Sigmoid colon (tissue), 4 donors: ENCODE measurements at regions not wholly inside any gene's neighbourhood (a gene's known extent, or its start where the extent isn't known, plus 50 kb on each side); places are given as distances from the start of the nearest gene placed in this dataset.

Experiments
- EP300 ChIP-seq, 4 donors: sonication (generic); formaldehyde crosslinking; IDR thresholded peaks; one replicate each; pipeline ENCODE4 v1.6.1; 2017; ENCODE audit warnings: antibody characterized with exemption in 4 of 4
- POLR2A ChIP-seq, 2 donors: fragments of 450-650 bp; IDR thresholded peaks; one replicate each; pipeline ENCODE4 v1.6.1; 2016; ENCODE audit warnings: antibody characterized with exemption in 2 of 2, mild to moderate bottlenecking in 2 of 2, moderate library complexity in 2 of 2
- POLR2AphosphoS5 ChIP-seq, 4 donors: sonication (generic); formaldehyde crosslinking; IDR thresholded peaks; one replicate each; pipeline ENCODE4 v1.6.1; 2017; ENCODE audit warnings: antibody characterized with exemption in 4 of 4
- TF ChIP-seq, protein P1 (sequence below), 4 experiments: fragments of 450-650 bp in 3 of 4; fragments of 200-600 bp in 1 of 4; IDR thresholded peaks; one replicate each; pipeline ENCODE4 v1.5.1; 2016 to 2019; ENCODE audit warnings: antibody characterized with exemption in 4 of 4, mild to moderate bottlenecking in 3 of 4, moderate library complexity in 2 of 4

DNA sequence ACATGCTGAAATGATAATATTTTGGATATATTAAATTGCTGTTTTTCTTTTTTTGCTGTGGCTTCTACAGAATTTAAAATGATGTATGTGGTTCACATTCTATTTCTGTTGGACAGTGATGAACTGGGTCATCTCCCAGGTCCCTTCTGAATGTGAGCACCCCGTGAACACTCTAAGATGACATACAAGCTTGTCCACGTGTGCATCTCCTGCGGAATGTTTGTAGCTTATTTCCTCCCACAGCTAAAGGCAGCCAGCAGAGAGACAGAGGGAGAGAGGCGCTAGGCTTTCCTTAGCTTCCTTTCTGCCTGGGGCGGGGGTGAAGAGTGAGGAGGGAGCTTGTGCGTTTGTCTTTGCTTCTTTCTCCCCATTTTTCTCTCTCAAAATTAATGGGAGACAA is 219.1 kb downstream of the EMX2 start:
- TF ChIP-seq, protein P1, sequence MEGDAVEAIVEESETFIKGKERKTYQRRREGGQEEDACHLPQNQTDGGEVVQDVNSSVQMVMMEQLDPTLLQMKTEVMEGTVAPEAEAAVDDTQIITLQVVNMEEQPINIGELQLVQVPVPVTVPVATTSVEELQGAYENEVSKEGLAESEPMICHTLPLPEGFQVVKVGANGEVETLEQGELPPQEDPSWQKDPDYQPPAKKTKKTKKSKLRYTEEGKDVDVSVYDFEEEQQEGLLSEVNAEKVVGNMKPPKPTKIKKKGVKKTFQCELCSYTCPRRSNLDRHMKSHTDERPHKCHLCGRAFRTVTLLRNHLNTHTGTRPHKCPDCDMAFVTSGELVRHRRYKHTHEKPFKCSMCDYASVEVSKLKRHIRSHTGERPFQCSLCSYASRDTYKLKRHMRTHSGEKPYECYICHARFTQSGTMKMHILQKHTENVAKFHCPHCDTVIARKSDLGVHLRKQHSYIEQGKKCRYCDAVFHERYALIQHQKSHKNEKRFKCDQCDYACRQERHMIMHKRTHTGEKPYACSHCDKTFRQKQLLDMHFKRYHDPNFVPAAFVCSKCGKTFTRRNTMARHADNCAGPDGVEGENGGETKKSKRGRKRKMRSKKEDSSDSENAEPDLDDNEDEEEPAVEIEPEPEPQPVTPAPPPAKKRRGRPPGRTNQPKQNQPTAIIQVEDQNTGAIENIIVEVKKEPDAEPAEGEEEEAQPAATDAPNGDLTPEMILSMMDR (IDR thresholded peaks at IDR 0.05) = no peak
- TF ChIP-seq POLR2A (IDR thresholded peaks at IDR 0.05) (no peak), POLR2AphosphoS5 (IDR thresholded peaks at IDR 0.05) (no peak), EP300 (IDR thresholded peaks at IDR 0.05) (no peak)
